ENCODE measurements at regions not wholly inside any gene's neighbourhood (a gene's known extent, or its start where the extent isn't known, plus 50 kb on each side); places are given as distances from the start of the nearest gene placed in this dataset.
A peak's percentile ranks its signal among the peaks of the same experiment; 100 is the strongest.

- TF ChIP-seq ZFX (IDR thresholded peaks at IDR 0.05; ENCODE audit: borderline replicate concordance) (no peak), CTCF (IDR thresholded peaks at IDR 0.05) (no peak)
- no peak overlapping the region for H3K27ac ChIP-seq
These were observed 238.8 kb upstream of the SALL1 start for GRCh38 chr16:51389881-51390280.

GRCh38 chr16:51388516-51388951 is 237.5 kb upstream of the SALL1 start:
- no peak overlapping the region for H3K27ac ChIP-seq
- TF ChIP-seq ZFX (IDR thresholded peaks at IDR 0.05; ENCODE audit: borderline replicate concordance): no peak
- TF ChIP-seq CTCF (IDR thresholded peaks at IDR 0.05): no peak

DNA sequence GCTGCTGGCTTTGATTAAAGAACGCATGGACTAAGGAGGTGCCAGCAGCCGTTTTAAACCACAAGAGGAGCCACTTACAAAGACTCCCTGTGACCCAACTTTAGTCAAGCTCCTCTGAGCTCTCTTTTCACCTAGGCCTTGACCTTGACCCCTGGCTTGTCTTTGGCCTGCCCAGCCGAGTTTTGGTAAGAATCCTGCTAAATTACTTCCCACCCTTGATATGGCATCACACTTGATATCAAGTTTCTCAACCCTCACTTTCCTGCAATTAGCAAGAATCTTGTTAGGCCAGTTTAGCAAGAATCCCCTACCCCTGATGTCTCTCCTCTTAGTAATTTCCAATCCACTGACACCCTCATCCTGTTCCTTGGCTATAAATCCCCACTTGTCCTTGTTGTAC is 232.8 kb upstream of the SALL1 start:
- TF ChIP-seq ZFX (IDR thresholded peaks at IDR 0.05; ENCODE audit: borderline replicate concordance): no peak
- no peak for TF ChIP-seq CTCF (IDR thresholded peaks at IDR 0.05)
- H3K27ac ChIP-seq: no peak overlapping the region

GRCh38 chr16:51382940-51383339 is 231.9 kb upstream of the SALL1 start:
- no peak for TF ChIP-seq CTCF (IDR thresholded peaks at IDR 0.05)
- no peak for TF ChIP-seq ZFX (IDR thresholded peaks at IDR 0.05; ENCODE audit: borderline replicate concordance)
- H3K27ac ChIP-seq: no peak overlapping the region

- TF ChIP-seq CTCF (IDR thresholded peaks at IDR 0.05) (no peak), ZFX (IDR thresholded peaks at IDR 0.05; ENCODE audit: borderline replicate concordance) (no peak)
- H3K27ac ChIP-seq: no peak overlapping the region
These were observed 231.1 kb upstream of the SALL1 start for GRCh38 chr16:51382211-51382610.

- no peak overlapping the region for H3K27ac ChIP-seq
- TF ChIP-seq CTCF (IDR thresholded peaks at IDR 0.05) (peak; percentile 21; the same call in 1 of the 2 replicates), ZFX (IDR thresholded peaks at IDR 0.05; ENCODE audit: borderline replicate concordance) (no peak)
These were observed 225.0 kb upstream of the SALL1 start for GRCh38 chr16:51376080-51376479.

GRCh38 chr16:51374790-51375189 is 223.7 kb upstream of the SALL1 start:
- H3K27ac ChIP-seq: no peak overlapping the region
- TF ChIP-seq ZFX (IDR thresholded peaks at IDR 0.05; ENCODE audit: borderline replicate concordance): no peak
- no peak for TF ChIP-seq CTCF (IDR thresholded peaks at IDR 0.05)
